ENCODE measurements at regions not wholly inside any gene's neighbourhood (a gene's known extent, or its start where the extent isn't known, plus 50 kb on each side); places are given as distances from the start of the nearest gene placed in this dataset.

DNA sequence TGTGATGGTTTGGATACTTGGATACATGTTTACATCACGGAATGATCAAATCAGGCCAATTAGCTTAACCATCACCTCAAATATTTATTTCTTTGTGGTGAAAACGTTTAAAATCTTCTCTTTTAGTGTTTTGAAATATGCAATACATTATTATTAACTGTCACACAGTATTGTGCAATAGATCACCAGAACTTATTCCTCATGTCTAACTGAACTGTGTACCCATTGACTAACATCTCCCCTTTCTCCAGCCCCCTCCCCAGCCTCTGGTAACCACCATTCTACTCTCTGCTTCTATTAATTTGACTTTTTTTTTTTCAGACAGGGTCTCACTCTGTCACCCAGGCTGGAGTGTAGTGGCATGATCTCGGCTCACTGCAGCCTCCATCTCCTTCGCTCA, 471.9 kb downstream of the BCOR start:
- Mint-ChIP-seq H3K27ac (no peak overlapping the region), H3K4me3 (no peak overlapping the region), H3K36me3 (ENCODE audit: low read depth) (peaks cover 5% of the 10 kb centered on the region), H3K9me3 (peaks cover 24% of the 10 kb centered on the region), H3K4me1 (no peaks in the 10 kb centered on the region), H3K27me3 (ENCODE audit: low read depth) (peaks cover 4% of the 10 kb centered on the region)
- TF ChIP-seq, protein P1, sequence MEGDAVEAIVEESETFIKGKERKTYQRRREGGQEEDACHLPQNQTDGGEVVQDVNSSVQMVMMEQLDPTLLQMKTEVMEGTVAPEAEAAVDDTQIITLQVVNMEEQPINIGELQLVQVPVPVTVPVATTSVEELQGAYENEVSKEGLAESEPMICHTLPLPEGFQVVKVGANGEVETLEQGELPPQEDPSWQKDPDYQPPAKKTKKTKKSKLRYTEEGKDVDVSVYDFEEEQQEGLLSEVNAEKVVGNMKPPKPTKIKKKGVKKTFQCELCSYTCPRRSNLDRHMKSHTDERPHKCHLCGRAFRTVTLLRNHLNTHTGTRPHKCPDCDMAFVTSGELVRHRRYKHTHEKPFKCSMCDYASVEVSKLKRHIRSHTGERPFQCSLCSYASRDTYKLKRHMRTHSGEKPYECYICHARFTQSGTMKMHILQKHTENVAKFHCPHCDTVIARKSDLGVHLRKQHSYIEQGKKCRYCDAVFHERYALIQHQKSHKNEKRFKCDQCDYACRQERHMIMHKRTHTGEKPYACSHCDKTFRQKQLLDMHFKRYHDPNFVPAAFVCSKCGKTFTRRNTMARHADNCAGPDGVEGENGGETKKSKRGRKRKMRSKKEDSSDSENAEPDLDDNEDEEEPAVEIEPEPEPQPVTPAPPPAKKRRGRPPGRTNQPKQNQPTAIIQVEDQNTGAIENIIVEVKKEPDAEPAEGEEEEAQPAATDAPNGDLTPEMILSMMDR (IDR thresholded peaks at IDR 0.05; ENCODE audit: unreplicated experiment in 3 of 3), result no peak

- TF ChIP-seq, protein P1 (IDR thresholded peaks at IDR 0.05; ENCODE audit: unreplicated experiment in 3 of 3), result no peak
- H3K4me1 Mint-ChIP-seq, result no peaks in the 10 kb centered on the region
- peaks cover 6% of the 10 kb centered on the region for H3K27me3 Mint-ChIP-seq (ENCODE audit: low read depth)
- peaks cover 2% of the 10 kb centered on the region for H3K36me3 Mint-ChIP-seq (ENCODE audit: low read depth)
- no peak overlapping the region for H3K27ac Mint-ChIP-seq
- peaks cover 20% of the 10 kb centered on the region for H3K9me3 Mint-ChIP-seq
- no peak overlapping the region for H3K4me3 Mint-ChIP-seq
Measured at GRCh38 chrX:39626749-39627148, 471.0 kb downstream of the BCOR start.

- H3K4me1 Mint-ChIP-seq, result no peaks in the 10 kb centered on the region
Measured at GRCh38 chrX:39627257-39627656, 470.5 kb downstream of the BCOR start.

GRCh38 chrX:39629001-39629400, 468.8 kb downstream of the BCOR start:
- H3K27me3 Mint-ChIP-seq (ENCODE audit: low read depth), result peaks cover 6% of the 10 kb centered on the region
- TF ChIP-seq, protein P1 (IDR thresholded peaks at IDR 0.05; ENCODE audit: unreplicated experiment in 3 of 3), result no peak
- H3K27ac Mint-ChIP-seq, result no peak overlapping the region
- H3K36me3 Mint-ChIP-seq (ENCODE audit: low read depth), result no peaks in the 10 kb centered on the region
- H3K4me1 Mint-ChIP-seq, result no peaks in the 10 kb centered on the region
- no peak overlapping the region for H3K4me3 Mint-ChIP-seq
- peaks cover 10% of the 10 kb centered on the region for H3K9me3 Mint-ChIP-seq

More at GRCh38 chrX:39627257-39627656, 470.5 kb downstream of the BCOR start:
- Mint-ChIP-seq H3K9me3 (peaks cover 16% of the 10 kb centered on the region), H3K36me3 (ENCODE audit: low read depth) (no peaks in the 10 kb centered on the region), H3K27ac (no peak overlapping the region), H3K27me3 (ENCODE audit: low read depth) (peaks cover 6% of the 10 kb centered on the region), H3K4me3 (no peak overlapping the region)
- TF ChIP-seq, protein P1 (IDR thresholded peaks at IDR 0.05; ENCODE audit: unreplicated experiment in 3 of 3), result no peak

- peaks cover 3% of the 10 kb centered on the region for H3K9me3 Mint-ChIP-seq
- TF ChIP-seq, protein P1 (IDR thresholded peaks at IDR 0.05; ENCODE audit: unreplicated experiment in 3 of 3), result no peak
- H3K27me3 Mint-ChIP-seq (ENCODE audit: low read depth), result peaks cover 6% of the 10 kb centered on the region
- H3K4me3 Mint-ChIP-seq, result no peak overlapping the region
- no peaks in the 10 kb centered on the region for H3K4me1 Mint-ChIP-seq
- no peaks in the 10 kb centered on the region for H3K36me3 Mint-ChIP-seq (ENCODE audit: low read depth)
- no peak overlapping the region for H3K27ac Mint-ChIP-seq
Measured at GRCh38 chrX:39630344-39630743, 467.4 kb downstream of the BCOR start.

Data from nephron (organoid).